NCI-H2029 (cell line): ENCODE measurements at regions not wholly inside any gene's neighbourhood (a gene's known extent, or its start where the extent isn't known, plus 50 kb on each side); places are given as distances from the start of the nearest gene placed in this dataset.
A peak's percentile ranks its signal among the peaks of the same experiment; 100 is the strongest.

Experiments
- DNase-seq: peaks from one replicate; lab custom pipeline; 2025; lab: John Stamatoyannopoulos, UW

- DNase-seq, result no peak
Measured at GRCh38 chr3:72490688-72491435, 357.4 kb downstream of the SHQ1 start.

DNA sequence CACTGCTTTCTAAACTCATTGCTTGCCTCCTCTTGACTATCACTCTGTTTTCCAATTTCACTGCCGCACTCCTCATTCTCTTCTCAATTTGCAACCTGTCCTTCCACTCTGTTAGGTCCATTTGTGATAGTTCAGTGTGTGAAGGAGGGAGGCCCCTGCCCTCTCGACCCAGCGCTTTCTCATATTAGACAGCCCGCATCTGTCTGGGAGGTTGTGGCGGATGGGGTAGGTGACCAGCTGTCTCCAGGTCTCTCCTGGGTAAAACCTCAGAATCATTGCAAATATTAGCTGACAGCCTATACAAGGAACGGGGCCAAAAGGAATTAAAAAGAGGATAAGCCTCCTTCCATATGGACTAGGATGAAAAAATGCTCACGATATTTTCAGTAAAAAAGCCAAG lies 358.3 kb downstream of the SHQ1 start:
- DNase-seq, result no peak

- DNase-seq, result no peak
Measured at GRCh38 chr3:72488738-72489035, 359.6 kb downstream of the SHQ1 start.

- DNase-seq, result no peak
Measured at GRCh38 chr3:72487946-72488737, 360.1 kb downstream of the SHQ1 start.

DNA sequence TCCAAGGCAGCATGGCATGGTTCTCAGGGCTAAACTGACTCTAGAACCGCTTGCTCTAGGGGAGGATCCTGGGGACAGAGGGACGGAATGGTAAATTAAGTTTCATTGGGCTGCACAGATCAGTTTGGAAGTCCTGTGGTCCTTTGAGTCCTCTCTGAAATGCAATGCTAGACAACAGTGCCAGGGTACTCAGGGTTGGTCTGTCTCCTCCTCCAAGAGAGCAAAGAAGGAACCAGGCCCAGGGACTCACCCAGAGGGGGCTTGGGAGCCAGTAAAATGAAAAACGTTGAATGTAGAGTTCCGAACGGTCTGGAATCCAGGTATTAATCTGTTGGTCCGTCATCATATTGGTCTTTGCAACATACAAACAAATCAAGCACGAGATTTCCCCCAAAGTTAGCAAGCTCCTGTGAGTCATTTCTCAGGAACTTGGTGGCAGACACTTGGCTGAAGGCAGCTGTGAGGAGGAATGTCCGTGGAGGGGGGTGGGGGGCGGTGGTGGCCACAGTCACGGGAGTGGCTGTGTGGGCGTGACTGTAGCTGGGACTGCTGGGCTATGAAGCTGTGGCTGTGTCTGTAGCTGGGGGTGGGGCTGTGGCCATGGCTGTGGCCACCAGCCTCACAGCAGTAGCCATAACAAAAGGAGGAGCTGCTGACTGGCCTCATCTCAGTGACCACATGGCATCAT lies 361.0 kb downstream of the SHQ1 start:
- DNase-seq, result no peak

DNA sequence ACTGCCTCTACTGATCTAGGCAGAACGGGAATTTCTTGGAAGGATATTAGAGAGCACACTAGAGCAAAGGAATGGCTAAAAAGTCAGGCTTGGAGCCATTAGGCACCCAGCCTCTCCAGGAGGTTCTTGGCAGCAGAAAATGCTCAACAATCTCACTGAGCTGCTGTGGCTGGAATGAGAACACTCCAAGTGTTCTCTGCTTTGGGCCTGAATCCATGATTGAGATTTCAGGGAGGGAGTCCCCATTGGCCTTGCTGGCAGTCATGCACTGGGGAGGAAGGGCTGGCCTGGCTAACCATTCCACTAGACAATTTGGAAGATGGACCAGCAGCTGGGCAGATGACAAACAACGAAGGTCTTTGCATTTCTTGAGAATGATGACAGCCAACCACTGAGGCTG lies 362.6 kb downstream of the SHQ1 start:
- no peak for DNase-seq

DNA sequence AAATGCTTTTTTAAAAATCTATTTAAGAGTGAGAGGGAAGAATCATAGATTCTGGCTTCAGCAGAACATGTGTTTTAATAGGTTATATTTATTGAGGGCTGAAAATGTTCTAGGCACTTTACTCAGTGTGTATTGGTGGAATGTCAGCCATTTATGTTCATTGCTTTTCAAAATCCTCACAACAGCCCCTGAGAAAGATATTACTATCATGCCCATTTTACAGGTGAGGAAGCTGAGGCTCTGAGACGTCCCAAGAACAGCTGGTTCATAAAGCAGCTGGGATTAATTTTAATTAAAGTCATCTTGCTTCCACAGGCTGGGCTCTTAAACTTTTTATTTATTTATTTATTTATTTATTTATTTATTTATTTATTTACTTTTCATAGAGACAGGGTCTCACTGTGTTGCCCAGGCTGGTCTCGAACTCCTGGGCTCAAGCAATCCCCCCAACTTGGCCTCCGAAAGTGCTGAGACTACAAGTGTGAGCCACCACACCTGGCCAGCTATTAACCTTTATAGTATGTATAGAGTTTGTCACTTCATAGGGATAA lies 364.6 kb downstream of the SHQ1 start:
- no peak for DNase-seq

GRCh38 chr3:72482589-72483321 lies 365.5 kb downstream of the SHQ1 start:
- peak; percentile 21 for DNase-seq

DNA sequence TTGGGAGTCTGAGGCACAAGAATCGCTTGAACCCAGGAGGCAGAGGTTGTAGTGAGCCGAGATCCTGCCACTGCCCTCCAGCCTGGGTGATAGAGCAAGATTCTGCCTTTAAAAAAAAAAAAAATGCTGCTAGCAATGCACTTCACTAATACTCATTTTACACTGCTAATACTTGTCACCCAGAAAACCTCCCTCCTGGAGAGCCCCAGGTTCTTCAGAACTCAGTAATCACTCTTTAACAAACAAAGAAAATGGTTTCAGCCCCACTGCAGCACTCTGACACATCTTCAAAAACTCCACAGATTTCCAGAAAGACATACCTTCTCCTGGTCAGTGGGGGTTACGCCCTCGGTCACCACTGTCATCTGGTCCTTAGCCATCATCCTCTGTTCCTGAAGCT lies 366.7 kb downstream of the SHQ1 start:
- DNase-seq, result no peak

DNA sequence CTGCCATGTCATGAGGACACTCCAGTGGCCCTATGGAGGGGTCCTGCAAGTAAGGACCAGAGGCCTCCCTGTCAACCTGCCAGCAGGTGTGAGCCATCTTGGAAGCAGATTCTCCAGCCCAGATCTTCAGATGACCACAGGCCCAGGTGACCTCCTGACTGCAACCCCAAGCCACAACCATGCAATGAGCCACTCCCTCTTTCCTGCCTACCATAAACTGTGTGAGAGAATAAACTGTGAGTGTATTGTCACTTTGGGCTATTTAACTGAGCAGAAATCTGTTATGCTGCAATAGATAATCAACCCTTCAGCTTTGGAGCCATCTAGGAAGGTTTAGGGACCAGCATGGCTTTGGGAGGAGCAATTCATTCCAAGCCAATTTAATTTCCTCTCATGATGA lies 367.9 kb downstream of the SHQ1 start:
- DNase-seq, result no peak

DNA sequence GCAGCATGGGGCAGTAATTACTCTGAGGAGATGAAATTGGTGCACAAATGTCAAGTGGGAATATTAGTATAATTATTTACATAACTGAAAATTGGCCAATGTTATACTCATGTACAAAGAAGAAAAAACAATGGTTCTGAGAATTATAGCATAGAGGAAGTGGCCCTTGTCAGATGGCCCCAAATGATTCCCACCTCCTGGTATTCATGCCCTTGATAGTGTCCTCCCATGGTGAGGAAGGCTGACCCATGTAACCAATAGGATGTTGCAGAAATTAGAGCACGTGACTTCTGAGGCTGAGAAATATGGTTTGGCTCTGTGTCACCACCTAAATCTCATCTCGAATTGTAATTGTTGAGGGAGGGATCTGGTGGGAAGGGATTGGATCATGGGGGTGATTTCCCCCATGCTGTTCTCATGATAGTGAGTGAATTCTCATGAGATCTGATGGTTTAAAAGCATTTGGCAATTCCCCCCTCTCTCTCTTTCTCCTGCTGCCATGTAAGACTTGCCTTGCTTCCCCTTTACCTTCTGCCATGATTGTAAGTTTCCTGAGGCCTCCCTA lies 368.5 kb downstream of the SHQ1 start:
- DNase-seq, result no peak

DNA sequence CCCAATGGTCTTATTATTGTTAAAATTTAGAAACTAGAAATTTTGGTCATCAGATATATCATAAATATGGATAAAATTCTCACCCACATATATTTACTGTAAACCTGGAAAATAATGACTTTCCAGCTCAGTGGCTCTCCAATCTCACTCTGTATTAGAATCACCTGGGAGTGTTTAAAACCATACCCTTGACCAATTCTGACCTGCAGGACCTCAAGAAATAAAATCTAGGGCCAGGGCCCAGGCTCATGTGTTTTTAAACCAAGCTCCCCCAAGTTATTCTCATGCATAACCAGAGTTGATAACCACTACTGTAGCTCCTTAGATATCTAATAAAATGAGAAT lies 372.1 kb downstream of the SHQ1 start:
- DNase-seq, result no peak

- no peak for DNase-seq
Measured at GRCh38 chr3:72475258-72476138, 372.7 kb downstream of the SHQ1 start.

DNA sequence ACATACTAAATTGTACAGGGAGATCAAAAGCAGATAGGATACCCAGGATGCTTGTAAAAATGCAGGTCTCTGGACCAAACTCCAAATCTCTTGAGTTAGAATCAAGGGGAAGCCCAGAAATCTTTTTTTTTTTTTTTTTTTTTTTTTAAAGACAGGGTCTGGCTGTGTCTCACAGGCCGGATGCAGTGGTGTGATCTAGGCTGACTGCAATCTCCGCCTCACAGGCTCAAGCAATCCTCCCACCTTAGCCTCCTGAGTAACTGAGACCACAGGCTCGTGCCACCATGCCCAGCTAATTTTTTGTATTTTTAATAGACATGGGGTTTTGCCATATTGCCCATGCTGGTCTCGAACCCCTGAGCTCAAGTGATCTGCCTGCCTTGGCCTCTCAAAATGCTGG lies 373.5 kb downstream of the SHQ1 start:
- no peak for DNase-seq

- DNase-seq, result no peak
Measured at GRCh38 chr3:72473156-72473555, 375.1 kb downstream of the SHQ1 start.

GRCh38 chr3:72470904-72471417 lies 377.3 kb downstream of the SHQ1 start:
- DNase-seq, result no peak

- DNase-seq, result no peak
Measured at GRCh38 chr3:72465853-72466252, 382.4 kb downstream of the SHQ1 start.

GRCh38 chr3:72463083-72463482 lies 385.2 kb downstream of the SHQ1 start:
- no peak for DNase-seq

- DNase-seq, result no peak
Measured at GRCh38 chr3:72462595-72463011, 385.6 kb downstream of the SHQ1 start.

DNA sequence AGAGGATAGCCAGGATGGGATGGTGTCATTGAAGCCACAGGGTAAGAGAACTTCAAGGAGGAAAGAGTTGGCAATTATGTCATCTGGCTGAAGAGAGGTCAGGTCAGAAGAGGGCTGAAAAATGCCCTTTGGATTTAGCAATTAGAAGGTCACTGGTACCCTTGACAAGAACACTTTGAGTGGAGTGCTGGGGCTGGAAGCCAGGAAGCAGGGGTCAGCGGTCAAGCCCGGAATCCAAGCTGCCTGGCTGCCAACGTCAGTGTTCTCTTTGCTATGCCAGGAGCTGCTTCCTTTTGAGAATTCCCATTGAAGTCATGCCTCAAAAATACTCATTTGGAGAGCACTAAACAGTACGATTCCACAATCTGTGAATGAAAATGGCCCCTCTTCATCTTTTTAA lies 386.5 kb downstream of the SHQ1 start:
- DNase-seq, result no peak
